HEK293T (cell line): ENCODE measurements at regions not wholly inside any gene's neighbourhood (a gene's known extent, or its start where the extent isn't known, plus 50 kb on each side); places are given as distances from the start of the nearest gene placed in this dataset.

Source experiments
- FOXA1 ChIP-seq: fragments of 450-650 bp; IDR thresholded peaks from 2 replicates; pipeline ENCODE4 v1.6.1; 2016; ENCODE audit warnings: mild to moderate bottlenecking
- FOXK2 ChIP-seq: fragments of 450-650 bp; IDR thresholded peaks from 2 replicates; pipeline ENCODE4 v1.6.1; 2016; ENCODE audit warnings: mild to moderate bottlenecking
- FOXM1 ChIP-seq: fragments of 450-650 bp; IDR thresholded peaks from 2 replicates; pipeline ENCODE4 v1.6.1; 2017; ENCODE audit warnings: mild to moderate bottlenecking, borderline replicate concordance
- SP1 ChIP-seq: fragments of 450-650 bp; IDR thresholded peaks from 2 replicates; pipeline ENCODE4 v1.6.1; 2017
- SUZ12 ChIP-seq: fragments of 450-650 bp; IDR thresholded peaks from 2 replicates; pipeline ENCODE4 v1.6.1; 2016; ENCODE audit warnings: mild to moderate bottlenecking
- ZNF384 ChIP-seq: fragments of 450-650 bp; IDR thresholded peaks from 2 replicates; pipeline ENCODE4 v1.6.1; 2016

- TF ChIP-seq FOXK2 (no peak), FOXM1 (no peak), ZNF384 (no peak), SP1 (no peak), SUZ12 (no peak), FOXA1 (no peak)
Measured at GRCh38 chr3:34890247-34890646, 749.1 kb upstream of the ARPP21 start.
